ENCODE measurements at regions not wholly inside any gene's neighbourhood (a gene's known extent, or its start where the extent isn't known, plus 50 kb on each side); places are given as distances from the start of the nearest gene placed in this dataset.
"Not testable (repeated sequence)": the region's sequence is repeated elsewhere in the genome, so short reads cannot be mapped to it uniquely, and the experiment has no call there.

GRCh38 chr5:135094339-135095051, 60.5 kb upstream of the PITX1 start:
- no peak for DNase-seq (ENCODE audit: low read depth in 2 of 2)

GRCh38 chr5:135093483-135093882, 59.5 kb upstream of the PITX1 start:
- DNase-seq (ENCODE audit: low read depth in 2 of 2): not testable (repeated sequence)

- DNase-seq (ENCODE audit: low read depth in 2 of 2): no peak
Measured at GRCh38 chr5:135092476-135092875, 58.4 kb upstream of the PITX1 start.

- DNase-seq (ENCODE audit: low read depth in 2 of 2): no peak
Measured at GRCh38 chr5:135091286-135091685, 57.3 kb upstream of the PITX1 start.

GRCh38 chr5:135089912-135090311, 55.9 kb upstream of the PITX1 start:
- no peak for DNase-seq (ENCODE audit: low read depth in 2 of 2)

- no peak for DNase-seq (ENCODE audit: low read depth in 2 of 2)
Measured at GRCh38 chr5:135088911-135089310, 54.9 kb upstream of the PITX1 start.

- no peak for DNase-seq (ENCODE audit: low read depth in 2 of 2)
Measured at GRCh38 chr5:135087950-135088349, 53.9 kb upstream of the PITX1 start.

GRCh38 chr5:135085936-135086725, 52.1 kb upstream of the PITX1 start:
- no peak for DNase-seq (ENCODE audit: low read depth in 2 of 2)

- no peak for DNase-seq (ENCODE audit: low read depth in 2 of 2)
Measured at GRCh38 chr5:135085133-135085935, 51.3 kb upstream of the PITX1 start.

Data from stimulated activated CD4-positive, alpha-beta T cell treated with anti-CD3 and anti-CD28 coated beads, Interleukin-1b, Interleukin-23, amount 100 ng/mL, for 4 hours (primary cell).